ENCODE measurements at regions not wholly inside any gene's neighbourhood (a gene's known extent, or its start where the extent isn't known, plus 50 kb on each side); places are given as distances from the start of the nearest gene placed in this dataset.

DNA sequence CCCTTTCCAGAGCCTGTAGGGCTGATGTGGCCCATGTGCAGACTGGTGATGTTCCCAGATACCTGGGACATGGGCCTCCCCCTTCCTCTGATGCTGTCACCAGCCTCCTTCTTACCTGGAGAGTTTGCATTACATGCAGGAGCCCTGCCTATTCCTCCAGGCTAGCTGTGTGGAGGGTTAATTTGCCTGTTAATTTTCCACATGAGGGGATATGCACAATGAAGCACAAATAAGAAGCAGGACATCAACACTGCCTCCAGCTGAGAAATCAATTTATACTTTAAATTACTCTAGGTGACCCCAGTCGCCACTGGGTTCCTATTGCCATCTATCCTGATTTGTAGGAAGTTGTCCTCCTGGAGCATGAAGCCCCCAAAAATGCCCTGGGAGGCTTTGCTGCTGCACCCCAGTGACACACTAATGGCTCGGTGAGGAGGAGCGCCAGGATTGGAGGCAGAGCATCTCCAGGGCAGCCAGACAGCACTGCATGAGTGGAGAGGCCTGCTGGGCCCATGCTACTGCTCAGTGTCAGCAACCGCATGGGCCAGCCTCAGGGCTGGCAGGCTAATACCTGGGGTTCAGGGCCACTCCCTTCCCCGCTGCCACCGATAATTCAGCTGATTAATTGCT is 101.6 kb upstream of the USP47 start:
- H2BK15ac ChIP-seq (ENCODE audit: low read depth, low read length), result no peak overlapping the region
- no peak overlapping the region for H3K9ac ChIP-seq (ENCODE audit: low read depth, low read length)
- no peak overlapping the region for H3K18ac ChIP-seq (ENCODE audit: low read depth, low read length)
- intact Hi-C loops (cut with micrococcal nuclease), result no loop called here
- in situ Hi-C loops (cut with MboI; ENCODE audit: low sequenced_read_pairs), result no loop called here
- H4K20me1 ChIP-seq (ENCODE audit: insufficient read depth, low read length), result no peaks in the 10 kb centered on the region
- H3K9me1 ChIP-seq (ENCODE audit: insufficient read depth, low read length), result no peaks in the 10 kb centered on the region
- H3K9me3 ChIP-seq (ENCODE audit: control insufficient read depth, insufficient read depth, low read length), result no peaks in the 10 kb centered on the region
- DNase-seq (no peak), ATAC-seq (ENCODE audit: low read depth) (no peak)
- no peak overlapping the region for H2AFZ ChIP-seq (replicated peaks; ENCODE audit: low read length, poor library complexity)
- H2AK9ac ChIP-seq (replicated peaks; ENCODE audit: low read depth, low read length, poor library complexity), result no peak overlapping the region
- no peak for TF ChIP-seq MAFK (IDR thresholded peaks at IDR 0.05; ENCODE audit: low read depth, low read length)
- TF ChIP-seq, protein P1, sequence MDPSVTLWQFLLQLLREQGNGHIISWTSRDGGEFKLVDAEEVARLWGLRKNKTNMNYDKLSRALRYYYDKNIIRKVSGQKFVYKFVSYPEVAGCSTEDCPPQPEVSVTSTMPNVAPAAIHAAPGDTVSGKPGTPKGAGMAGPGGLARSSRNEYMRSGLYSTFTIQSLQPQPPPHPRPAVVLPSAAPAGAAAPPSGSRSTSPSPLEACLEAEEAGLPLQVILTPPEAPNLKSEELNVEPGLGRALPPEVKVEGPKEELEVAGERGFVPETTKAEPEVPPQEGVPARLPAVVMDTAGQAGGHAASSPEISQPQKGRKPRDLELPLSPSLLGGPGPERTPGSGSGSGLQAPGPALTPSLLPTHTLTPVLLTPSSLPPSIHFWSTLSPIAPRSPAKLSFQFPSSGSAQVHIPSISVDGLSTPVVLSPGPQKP (IDR thresholded peaks at IDR 0.05; ENCODE audit: borderline replicate concordance, low read depth, low read length), result no peak
- no peak for TF ChIP-seq MXI1 (IDR thresholded peaks at IDR 0.05; ENCODE audit: borderline replicate concordance, low read depth, low read length)
- no peak for TF ChIP-seq POLR2A (IDR thresholded peaks at IDR 0.05; ENCODE audit: low read depth, low read length)
- no peak for TF ChIP-seq BHLHE40 (IDR thresholded peaks at IDR 0.05; ENCODE audit: low read depth, low read length)
- no peak for TF ChIP-seq RFX5 (IDR thresholded peaks at IDR 0.05; ENCODE audit: low read depth, low read length)
- no peak for TF ChIP-seq FOS (IDR thresholded peaks at IDR 0.05; ENCODE audit: low read depth, low read length)
- no peak for TF ChIP-seq MAZ (IDR thresholded peaks at IDR 0.05; ENCODE audit: borderline replicate concordance, low read depth, low read length)
- TF ChIP-seq CHD1 (IDR thresholded peaks at IDR 0.05; ENCODE audit: low read depth, low read length), result no peak
- no peak for TF ChIP-seq NFE2L2 (IDR thresholded peaks at IDR 0.05; ENCODE audit: low read depth, low read length)
- no peak for TF ChIP-seq USF2 (IDR thresholded peaks at IDR 0.05; ENCODE audit: low read depth, low read length)
- TF ChIP-seq CEBPB (IDR thresholded peaks at IDR 0.05; ENCODE audit: low read depth, low read length), result no peak
- no peak for TF ChIP-seq CTCF (conservative IDR thresholded peaks at IDR 0.05; ENCODE audit: low read depth, low read length)
- no peak for TF ChIP-seq SMC3 (IDR thresholded peaks at IDR 0.05; ENCODE audit: low read depth, low read length)
- no peak for TF ChIP-seq RCOR1 (IDR thresholded peaks at IDR 0.05; ENCODE audit: insufficient replicate concordance, low read length)
- TF ChIP-seq RAD21 (IDR thresholded peaks at IDR 0.05; ENCODE audit: low read length), result no peak
- no peaks in the 10 kb centered on the region for H3K79me1 ChIP-seq (ENCODE audit: low read depth in 1 of 2, low read length in 2 of 2)
- H3K4ac ChIP-seq (ENCODE audit: low read depth, low read length), result no peak overlapping the region
- WGBS, 2 experiments (ENCODE audit: extremely low coverage in 2 of 2, insufficient read length in 1 of 2), result 100% methylated on average over 2 of the region's 6 CpGs; no CpG with 5 or more reads in 1 of the 2 experiments
- no TSS peak for BruUV-seq (replicated peaks)
- no peak overlapping the region for H3K56ac ChIP-seq (ENCODE audit: extremely low read depth, insufficient read depth, low read length)
- H3K27ac ChIP-seq (ENCODE audit: insufficient read depth, low read length), result no peak overlapping the region
- H3K4me3 ChIP-seq (ENCODE audit: insufficient read depth, low read depth, low read length), result no peak overlapping the region
- H4K91ac ChIP-seq (ENCODE audit: insufficient read depth, low read depth, low read length), result no peak overlapping the region
- no peak overlapping the region for H4K5ac ChIP-seq (ENCODE audit: low read depth, low read length)
- dilution Hi-C loops (cut with HindIII; ENCODE audit: low sequenced_read_pairs, unreplicated experiment), result no loop called here
- H3K14ac ChIP-seq (replicated peaks; ENCODE audit: low read depth, low read length), result no peak overlapping the region
- H2BK20ac ChIP-seq (ENCODE audit: low read depth, low read length), result no peak overlapping the region
- no peaks in the 10 kb centered on the region for H3K4me1 ChIP-seq (ENCODE audit: control insufficient read depth, insufficient read depth, low read length)
- H2AK5ac ChIP-seq (ENCODE audit: low read depth, low read length), result no peak overlapping the region
- POLR2A ChIA-PET (ENCODE audit: unreplicated experiment), result no interaction called here
- H3K36me3 ChIP-seq (ENCODE audit: control insufficient read depth, insufficient read depth, low read length), result no peaks in the 10 kb centered on the region
- CTCF ChIA-PET, result no interaction called here
- H3K27me3 ChIP-seq (ENCODE audit: control insufficient read depth, insufficient read depth, low read length), result peaks cover 39% of the 10 kb centered on the region
- no peak overlapping the region for H2BK120ac ChIP-seq (ENCODE audit: low read depth, low read length)
- H3K4me2 ChIP-seq (ENCODE audit: low read depth, low read length), result no peak overlapping the region
- H2BK5ac ChIP-seq (ENCODE audit: low read depth, low read length, poor library complexity, severe bottlenecking), result no peak overlapping the region
- no peak overlapping the region for H4K8ac ChIP-seq (ENCODE audit: low read depth in 2 of 2, low read length in 2 of 2)
- H3K23ac ChIP-seq (ENCODE audit: low read depth, low read length), result no peak overlapping the region

Data from IMR-90 (cell line).